Panc1 (cell line): ENCODE measurements at regions not wholly inside any gene's neighbourhood (a gene's known extent, or its start where the extent isn't known, plus 50 kb on each side); places are given as distances from the start of the nearest gene placed in this dataset.

Source experiments
- CTCF ChIP-seq: fragments of 450-650 bp; IDR thresholded peaks from 2 replicates; pipeline ENCODE4 v1.5.1; 2017; ENCODE audit warnings: mild to moderate bottlenecking
- POLR2AphosphoS5 ChIP-seq: IDR thresholded peaks from 2 replicates; pipeline ENCODE4 v1.6.1; 2012; ENCODE audit warnings: mild to moderate bottlenecking, low read depth, low read length, moderate library complexity
- TCF7L2 ChIP-seq: IDR thresholded peaks from 2 replicates; pipeline ENCODE4 v1.6.1; 2011; ENCODE audit warnings: mild to moderate bottlenecking, low read depth, low read length, inconsistent platforms

GRCh38 chr2:128914320-128914719 is 595.7 kb upstream of the HS6ST1 start:
- TF ChIP-seq CTCF = no peak
- no peak for TF ChIP-seq POLR2AphosphoS5
- TF ChIP-seq TCF7L2 = no peak
